Hepatocyte (in vitro differentiated cells): ENCODE measurements at regions not wholly inside any gene's neighbourhood (a gene's known extent, or its start where the extent isn't known, plus 50 kb on each side); places are given as distances from the start of the nearest gene placed in this dataset.

ENCODE experiments used
- CTCF ChIP-seq: fragments of 200-600 bp; sonication (generic); IDR thresholded peaks from 2 replicates; pipeline ENCODE4 v1.5.1; 2016; ENCODE audit warnings: antibody characterized with exemption, mild to moderate bottlenecking; ENCODE audit not compliant: poor library complexity
- EZH2 ChIP-seq: fragments of 200-600 bp; sonication (generic); IDR thresholded peaks from 2 replicates; pipeline ENCODE4 v1.6.1; 2016; ENCODE audit warnings: antibody characterized with exemption, mild to moderate bottlenecking, borderline replicate concordance

GRCh38 chr5:87027570-87027969 is 240.1 kb upstream of the RASA1 start:
- TF ChIP-seq EZH2 (no peak), CTCF (no peak)
